Endothelial cell of umbilical vein (primary cell): ENCODE measurements at regions not wholly inside any gene's neighbourhood (a gene's known extent, or its start where the extent isn't known, plus 50 kb on each side); places are given as distances from the start of the nearest gene placed in this dataset.

Source experiments
- BruUV-seq: library from RNA; stranded (reverse); fragments of 400-500 nt; replicated peaks from 2 replicates; lab custom pipeline; 2021; lab: Mats Ljungman, UMichigan
- CTCF ChIA-PET: fragments of 300-600, 350-600 bp; sonication (Branson Sonifier 250); formaldehyde crosslinking; loops from one replicate; lab custom pipeline; 2021; ENCODE audit warnings: antibody characterized with exemption, inconsistent platforms; lab: Charles Lee
- POLR2A ChIA-PET: fragments of 300-600, 350-600 bp; sonication (Branson Sonifier 250); formaldehyde crosslinking; loops from one replicate; lab custom pipeline; 2021; ENCODE audit warnings: antibody characterized with exemption, inconsistent platforms; lab: Charles Lee
- DNase-seq: peaks from one replicate; pipeline ENCODE4 v3.0.0-alpha.2; 2011; ENCODE audit warnings: low read depth, low spot score
- FAIRE-seq: peaks from 2 replicates; lab custom pipeline; 2011; peaks lifted over from hg19 to GRCh38; lab: Jason Lieb, UNC
- H2AFZ ChIP-seq: 2 replicates; pipeline ENCODE4 v1.6.0; 2012; ENCODE audit warnings: low read depth, low read length, control low read depth, inconsistent platforms
- H3K27ac ChIP-seq: 2 replicates; pipeline ENCODE4 v1.5.1; 2011; ENCODE audit warnings: low read depth, mild to moderate bottlenecking, control low read depth, low read length, moderate library complexity; ENCODE audit not compliant: insufficient read depth
- H3K27me3 ChIP-seq, 2 experiments: 2 replicates each; pipeline versions ENCODE4 v1.6.0 to v1.6.1; 2011; ENCODE audit warnings: low read length in 2 of 2, mixed read lengths in 1 of 2; ENCODE audit not compliant: control insufficient read depth in 2 of 2, insufficient read depth in 2 of 2
- H3K36me3 ChIP-seq, 2 experiments: 2 replicates in 1 of 2; 3 replicates in 1 of 2; pipeline ENCODE4 v1.5.1; 2011; ENCODE audit warnings: low read length in 2 of 2, mild to moderate bottlenecking in 1 of 2, moderate library complexity in 1 of 2; ENCODE audit not compliant: control insufficient read depth in 2 of 2, insufficient read depth in 2 of 2; ENCODE audit errors: extremely low read depth in 1 of 2
- H3K4me1 ChIP-seq: 3 replicates; pipeline ENCODE4 v1.5.1; 2011; ENCODE audit warnings: mild to moderate bottlenecking, low read length; ENCODE audit not compliant: control insufficient read depth, insufficient read depth; ENCODE audit errors: extremely low read depth
- H3K4me2 ChIP-seq: 2 replicates; pipeline ENCODE4 v1.6.1; 2011; ENCODE audit warnings: low read length, control low read depth, mixed read lengths; ENCODE audit not compliant: insufficient read depth
- H3K4me3 ChIP-seq, 3 experiments: fragments of 200-600 bp in 1 of 3; sonication (generic), shearing (Covaris generic) in 1 of 3; replicated peaks in 1 of 3; 2 replicates each; pipeline ENCODE4 v1.5.1; 2011 to 2016; ENCODE audit warnings: control low read depth in 3 of 3, low read length in 3 of 3, mild to moderate bottlenecking in 2 of 3, inconsistent platforms in 1 of 3, low read depth in 1 of 3, moderate library complexity in 1 of 3; ENCODE audit not compliant: insufficient read depth in 1 of 3
- H3K79me2 ChIP-seq: 2 replicates; pipeline ENCODE4 v1.6.0; 2012; ENCODE audit warnings: low read length, inconsistent platforms; ENCODE audit not compliant: control insufficient read depth, insufficient read depth
- H3K9ac ChIP-seq: replicated peaks from 2 replicates; pipeline ENCODE3; 2011; ENCODE audit warnings: low read length, control low read depth; ENCODE audit not compliant: insufficient read depth; ENCODE audit errors: extremely low read depth
- H3K9me1 ChIP-seq: replicated peaks from 3 replicates; pipeline ENCODE4 v1.6.0; 2011; ENCODE audit warnings: mild to moderate bottlenecking, low read length; ENCODE audit not compliant: control insufficient read depth, insufficient read depth; ENCODE audit errors: extremely low read depth
- H3K9me3 ChIP-seq: replicated peaks from 2 replicates; pipeline ENCODE4 v1.5.1; 2012; ENCODE audit warnings: low read length, inconsistent platforms; ENCODE audit not compliant: control insufficient read depth, insufficient read depth
- H4K20me1 ChIP-seq: replicated peaks from 2 replicates; pipeline ENCODE3; 2011; ENCODE audit warnings: mild to moderate bottlenecking, low read length; ENCODE audit not compliant: control insufficient read depth, insufficient read depth; ENCODE audit errors: extremely low read depth
- EZH2 ChIP-seq: IDR thresholded peaks from 2 replicates; pipeline ENCODE4 v1.6.1; 2012; ENCODE audit warnings: borderline replicate concordance, low read depth, mild to moderate bottlenecking, moderate library complexity, low read length, inconsistent platforms; ENCODE audit not compliant: severe bottlenecking
- FOS ChIP-seq: IDR thresholded peaks from 2 replicates; pipeline ENCODE4 v1.6.1; 2011; ENCODE audit warnings: mild to moderate bottlenecking, low read length, moderate library complexity, borderline replicate concordance; ENCODE audit not compliant: insufficient read depth
- GATA2 ChIP-seq: IDR thresholded peaks from 2 replicates; pipeline ENCODE4 v1.7.0; 2011; ENCODE audit warnings: low read depth, mild to moderate bottlenecking, moderate library complexity, mixed read lengths, low read length; ENCODE audit not compliant: insufficient read length, insufficient read depth
- JUN ChIP-seq: IDR thresholded peaks from 2 replicates; pipeline ENCODE4 v1.6.1; 2011; ENCODE audit warnings: borderline replicate concordance, low read depth; ENCODE audit not compliant: insufficient read length, insufficient read depth
- MAX ChIP-seq: IDR thresholded peaks from 2 replicates; pipeline ENCODE4 v1.6.1; 2011; ENCODE audit not compliant: insufficient read depth, insufficient read length
- MYC ChIP-seq: IDR thresholded peaks from one replicate; pipeline ENCODE4 v1.6.1; 2011; ENCODE audit warnings: mild to moderate bottlenecking, low read depth, low read length
- POLR2A ChIP-seq: IDR thresholded peaks from 2 replicates; pipeline ENCODE4 v1.6.1; 2012; ENCODE audit warnings: low read depth, mild to moderate bottlenecking, control low read depth, low read length
- POLR2AphosphoS5 ChIP-seq: IDR thresholded peaks from 2 replicates; pipeline ENCODE4 v1.6.1; 2012; ENCODE audit warnings: low read depth, mild to moderate bottlenecking, control low read depth, low read length, moderate library complexity; ENCODE audit not compliant: insufficient read depth
- dilution Hi-C: fragments of 300-500 bp; cut with MboI; formaldehyde crosslinking; loops from one replicate; pipeline ENCODE4 v1.15.0; 2019; ENCODE audit warnings: low sequenced_read_pairs; ENCODE audit not compliant: extremely low pct_ligation_motif_present
- intact Hi-C: fragments of 100-400 bp; cut with micrococcal nuclease; formaldehyde crosslinking; loops from one replicate; pipeline ENCODE4 v1.10.0; 2022

- intact Hi-C loops: no loop called here
- Histone ChIP-seq H3K4me2 (no peak overlapping the region), H3K4me1 (no peaks in the 10 kb centered on the region), H3K36me3 (no peaks in the 10 kb centered on the region), H4K20me1 (no peaks in the 10 kb centered on the region), H3K4me3 (no peak overlapping the region), H3K27me3 (no peaks in the 10 kb centered on the region), H3K79me2 (no peaks in the 10 kb centered on the region), H3K9me1 (no peaks in the 10 kb centered on the region), H3K27ac (no peak overlapping the region), H3K9me3 (no peaks in the 10 kb centered on the region), H3K9ac (no peak overlapping the region), H2AFZ (no peak overlapping the region)
- no TSS peak for BruUV-seq
- DNase-seq: no peak
- TF ChIP-seq FOS (no peak), MYC (no peak), EZH2 (no peak), POLR2A (no peak), JUN (no peak), GATA2 (no peak), POLR2AphosphoS5 (no peak), MAX (no peak)
- ChIA-PET CTCF (interaction anchor here (1.8 kb wide), 1 partner anchor 44 kb away, joined by 4 read pairs; no protein-coding TSS in a partner anchor), POLR2A (no interaction called here)
- dilution Hi-C loops: no loop called here
- no peak for FAIRE-seq
Observed at GRCh38 chr1:88134983-88135921, 548.8 kb upstream of the PKN2 start.
